Renal pelvis (tissue), 1 donor: ENCODE measurements at regions not wholly inside any gene's neighbourhood (a gene's known extent, or its start where the extent isn't known, plus 50 kb on each side); places are given as distances from the start of the nearest gene placed in this dataset.
A peak's percentile ranks its signal among the peaks of the same experiment; 100 is the strongest.

Experiments used
- DNase-seq: peaks from one replicate; pipeline ENCODE4 v3.0.0-alpha.2; 2013

GRCh38 chr5:144972317-144972716, 801.6 kb downstream of the KCTD16 start:
- DNase-seq = no peak

- no peak for DNase-seq
Measured at GRCh38 chr5:144971108-144971850, 800.6 kb downstream of the KCTD16 start.

GRCh38 chr5:144960296-144960695, 789.6 kb downstream of the KCTD16 start:
- no peak for DNase-seq

GRCh38 chr5:144958002-144958401, 787.3 kb downstream of the KCTD16 start:
- no peak for DNase-seq

GRCh38 chr5:144950996-144951395, 780.3 kb downstream of the KCTD16 start:
- no peak for DNase-seq

GRCh38 chr5:144947023-144947422, 776.4 kb downstream of the KCTD16 start:
- no peak for DNase-seq

GRCh38 chr5:144945503-144945902, 774.8 kb downstream of the KCTD16 start:
- no peak for DNase-seq

GRCh38 chr5:144944936-144945335, 774.3 kb downstream of the KCTD16 start:
- DNase-seq = no peak

GRCh38 chr5:144941004-144941403, 770.3 kb downstream of the KCTD16 start:
- DNase-seq = no peak

- DNase-seq = no peak
Measured at GRCh38 chr5:144918371-144918770, 747.7 kb downstream of the KCTD16 start.

- DNase-seq = no peak
Measured at GRCh38 chr5:144915452-144915851, 744.8 kb downstream of the KCTD16 start.

- no peak for DNase-seq
Measured at GRCh38 chr5:144913661-144914060, 743.0 kb downstream of the KCTD16 start.

GRCh38 chr5:144896473-144896872, 725.8 kb downstream of the KCTD16 start:
- DNase-seq = no peak

GRCh38 chr5:144886668-144887067, 716.0 kb downstream of the KCTD16 start:
- no peak for DNase-seq

- DNase-seq = no peak
Measured at GRCh38 chr5:144882739-144883283, 712.1 kb downstream of the KCTD16 start.

- DNase-seq = no peak
Measured at GRCh38 chr5:144880513-144880912, 709.8 kb downstream of the KCTD16 start.

- DNase-seq = no peak
Measured at GRCh38 chr5:144876990-144877389, 706.3 kb downstream of the KCTD16 start.

- no peak for DNase-seq
Measured at GRCh38 chr5:144873076-144873475, 702.4 kb downstream of the KCTD16 start.

GRCh38 chr5:144864118-144864517, 693.4 kb downstream of the KCTD16 start:
- DNase-seq = peak; percentile 55

GRCh38 chr5:144857454-144857853, 686.8 kb downstream of the KCTD16 start:
- no peak for DNase-seq

- DNase-seq = no peak
Measured at GRCh38 chr5:144844086-144844485, 673.4 kb downstream of the KCTD16 start.

GRCh38 chr5:144832416-144832815, 661.7 kb downstream of the KCTD16 start:
- DNase-seq = no peak

GRCh38 chr5:144831650-144832049, 661.0 kb downstream of the KCTD16 start:
- DNase-seq = no peak

GRCh38 chr5:144822503-144822902, 651.8 kb downstream of the KCTD16 start:
- DNase-seq = no peak
